Esophagus muscularis mucosa (tissue), 4 donors: ENCODE measurements at regions not wholly inside any gene's neighbourhood (a gene's known extent, or its start where the extent isn't known, plus 50 kb on each side); places are given as distances from the start of the nearest gene placed in this dataset.

Source experiments
- DNase-seq: peaks from one replicate; pipeline ENCODE4 v3.0.0-alpha.2; 2017; ENCODE audit errors: extremely low spot score
- H3K27ac ChIP-seq, 4 donors: fragments of 200-600 bp; sonication (generic); replicated peaks in 1 of 4; 1 replicate in 3 of 4; 2 replicates in 1 of 4; pipeline ENCODE4 v1.5.1; 2016 to 2019; ENCODE audit warnings: mild to moderate bottlenecking in 1 of 4
- H3K27me3 ChIP-seq, 4 donors: fragments of 200-600 bp; sonication (generic); one replicate each; pipeline versions ENCODE4 v1.5.1 to v1.6.0; 2016 to 2019
- H3K36me3 ChIP-seq, 4 donors: fragments of 200-600 bp; sonication (generic); one replicate each; pipeline ENCODE4 v1.5.1; 2016 to 2019
- H3K4me1 ChIP-seq, 4 donors: fragments of 200-600 bp; sonication (generic); one replicate each; pipeline ENCODE4 v1.5.1; 2016 to 2019
- H3K4me3 ChIP-seq, 4 donors: fragments of 200-600 bp; sonication (generic); 1 replicate in 2 of 4; 2 replicates in 2 of 4; pipeline ENCODE4 v1.5.1; 2016 to 2019; ENCODE audit warnings: mild to moderate bottlenecking in 4 of 4, moderate library complexity in 1 of 4
- H3K9me3 ChIP-seq, 4 donors: fragments of 200-600 bp; sonication (generic); 1 replicate in 3 of 4; 2 replicates in 1 of 4; pipeline ENCODE4 v1.5.1; 2016 to 2019
- CTCF ChIP-seq, 3 experiments: fragments of 200-600 bp in 2 of 3; fragments of 450-650 bp in 1 of 3; sonication (generic) in 2 of 3; IDR thresholded peaks; one replicate each; pipeline ENCODE4 v1.5.1; 2017 to 2019; ENCODE audit warnings: antibody characterized with exemption in 3 of 3, mild to moderate bottlenecking in 2 of 3, moderate library complexity in 1 of 3
- EP300 ChIP-seq: sonication (generic); formaldehyde crosslinking; IDR thresholded peaks from one replicate; pipeline ENCODE4 v1.6.1; 2017; ENCODE audit warnings: antibody characterized with exemption
- POLR2A ChIP-seq: fragments of 450-650 bp; IDR thresholded peaks from one replicate; pipeline ENCODE4 v1.6.1; 2017; ENCODE audit warnings: antibody characterized with exemption, moderate library complexity, mild to moderate bottlenecking, low read depth
- POLR2AphosphoS5 ChIP-seq, 2 donors: sonication (generic); formaldehyde crosslinking; IDR thresholded peaks; one replicate each; pipeline ENCODE4 v1.6.1; 2017; ENCODE audit warnings: antibody characterized with exemption in 2 of 2
- WGBS: methylation state at CpG from one replicate; pipeline ENCODE4 v1.1.5; 2018; 5-methylcytosine and 5-hydroxymethylcytosine counted together
- intact Hi-C: fragments of 100-400 bp; cut with DNase I; formaldehyde crosslinking; loops from one replicate; pipeline ENCODE4 v1.15.1; 2023

GRCh38 chr4:187283201-187283955 lies 559.7 kb upstream of the FAT1 start:
- Histone ChIP-seq H3K27me3 (no peaks in the 10 kb centered on the region), H3K9me3 (no peaks in the 10 kb centered on the region), H3K36me3 (no peaks in the 10 kb centered on the region), H3K4me3 (no peak overlapping the region), H3K27ac (no peak overlapping the region), H3K4me1 (no peaks in the 10 kb centered on the region)
- intact Hi-C loops: no loop called here
- WGBS: 65% methylated on average over 10 of the region's 10 CpGs
- TF ChIP-seq EP300 (no peak), CTCF (IDR thresholded peaks at IDR 0.05) (no peak), POLR2A (no peak), POLR2AphosphoS5 (IDR thresholded peaks at IDR 0.05) (no peak)
- no peak for DNase-seq

DNA sequence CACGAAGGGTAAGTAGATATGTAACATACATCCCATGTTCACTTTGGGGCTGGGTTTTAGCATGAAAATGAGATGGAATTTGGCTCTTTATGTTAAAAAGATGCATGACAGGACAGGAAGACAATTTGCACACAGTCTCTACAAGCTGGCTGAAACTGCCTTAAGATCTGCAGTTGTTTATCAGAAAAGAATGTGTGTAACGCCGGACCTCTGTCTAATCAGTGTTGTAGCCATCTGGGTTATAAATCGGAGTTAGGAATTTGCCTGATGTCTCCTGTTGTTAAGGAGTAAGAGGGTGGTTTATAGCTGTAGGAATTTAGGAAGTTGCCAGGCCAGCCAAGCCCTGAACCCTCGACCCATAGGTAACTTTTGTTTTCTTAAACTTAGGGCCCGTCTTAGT lies 562.9 kb upstream of the FAT1 start:
- Histone ChIP-seq H3K4me1 (no peaks in the 10 kb centered on the region), H3K27me3 (no peaks in the 10 kb centered on the region), H3K4me3 (no peak overlapping the region), H3K36me3 (no peaks in the 10 kb centered on the region), H3K27ac (no peak overlapping the region), H3K9me3 (no peaks in the 10 kb centered on the region)
- 51% methylated on average over 6 of the region's 6 CpGs for WGBS
- TF ChIP-seq EP300 (no peak), CTCF (IDR thresholded peaks at IDR 0.05) (no peak), POLR2A (no peak), POLR2AphosphoS5 (IDR thresholded peaks at IDR 0.05) (no peak)
- intact Hi-C loops: no loop called here
- no peak for DNase-seq

GRCh38 chr4:187289371-187289770 lies 565.7 kb upstream of the FAT1 start:
- no peaks in the 10 kb centered on the region for H3K36me3 ChIP-seq
- TF ChIP-seq POLR2AphosphoS5 (IDR thresholded peaks at IDR 0.05) (no peak), EP300 (no peak), POLR2A (no peak), CTCF (IDR thresholded peaks at IDR 0.05) (no peak)
- DNase-seq: no peak
- 38% methylated on average over 2 of the region's 2 CpGs for WGBS
- no peaks in the 10 kb centered on the region for H3K27me3 ChIP-seq
- no peak overlapping the region for H3K27ac ChIP-seq
- no peaks in the 10 kb centered on the region for H3K9me3 ChIP-seq
- intact Hi-C loops: no loop called here
- H3K4me1 ChIP-seq: no peaks in the 10 kb centered on the region
- H3K4me3 ChIP-seq: no peak overlapping the region

GRCh38 chr4:187294861-187295260 lies 571.2 kb upstream of the FAT1 start:
- Histone ChIP-seq H3K4me3 (no peak overlapping the region), H3K27me3 (no peaks in the 10 kb centered on the region), H3K9me3 (no peaks in the 10 kb centered on the region), H3K27ac (no peak overlapping the region), H3K4me1 (no peaks in the 10 kb centered on the region), H3K36me3 (no peaks in the 10 kb centered on the region)
- 47% methylated on average over 3 of the region's 3 CpGs for WGBS
- TF ChIP-seq POLR2AphosphoS5 (IDR thresholded peaks at IDR 0.05): no peak
- TF ChIP-seq POLR2A: no peak
- no peak for TF ChIP-seq CTCF (IDR thresholded peaks at IDR 0.05)
- no peak for TF ChIP-seq EP300
- intact Hi-C loops: no loop called here
- no peak for DNase-seq

- no peak for TF ChIP-seq POLR2AphosphoS5 (IDR thresholded peaks at IDR 0.05)
- no peak for TF ChIP-seq EP300
- TF ChIP-seq CTCF (IDR thresholded peaks at IDR 0.05): no peak
- TF ChIP-seq POLR2A: no peak
- WGBS: 98% methylated on average over 16 of the region's 16 CpGs
- DNase-seq: no peak
These were observed 578.3 kb upstream of the FAT1 start for GRCh38 chr4:187301923-187302322.

More at GRCh38 chr4:187301923-187302322, 578.3 kb upstream of the FAT1 start:
- H3K4me1 ChIP-seq: peaks cover 0 to 10% (median 3%) of the 10 kb centered on the region in 4 donors
- no peak overlapping the region for H3K27ac ChIP-seq
- H3K36me3 ChIP-seq: no peaks in the 10 kb centered on the region
- no peaks in the 10 kb centered on the region for H3K9me3 ChIP-seq
- H3K4me3 ChIP-seq: no peak overlapping the region
- H3K27me3 ChIP-seq: no peaks in the 10 kb centered on the region
- intact Hi-C loops: no loop called here
